WTC11 (cell line): ENCODE measurements at regions not wholly inside any gene's neighbourhood (a gene's known extent, or its start where the extent isn't known, plus 50 kb on each side); places are given as distances from the start of the nearest gene placed in this dataset.

Experiments
- ATAC-seq: fragments of 200-7000 bp; cut with Tn5 transposase; 2 replicates; pipeline ENCODE4 v1.10.0; 2021; ENCODE audit warnings: mild to moderate bottlenecking, moderate library complexity
- CTCF ChIA-PET: fragments of 300-600 bp; sonication (Branson Sonifier 250); formaldehyde crosslinking; loops from one replicate; lab custom pipeline; 2021; ENCODE audit warnings: antibody characterized with exemption; lab: Charles Lee
- POLR2A ChIA-PET: fragments of 350-600 bp; sonication (Branson Sonifier 250); formaldehyde crosslinking; loops from one replicate; lab custom pipeline; 2021; ENCODE audit warnings: antibody characterized with exemption; lab: Charles Lee
- DNase-seq: peaks from one replicate; pipeline ENCODE4 v3.0.0; 2021; ENCODE audit warnings: low spot score
- H3K27ac Mint-ChIP-seq: 2 replicates; pipeline ENCODE4 v1.8.0; 2021; ENCODE audit warnings: mixed read lengths
- H3K27me3 Mint-ChIP-seq: 2 replicates; pipeline ENCODE4 v1.8.0; 2021; ENCODE audit warnings: low read depth, mild to moderate bottlenecking, moderate library complexity, mixed read lengths
- H3K36me3 Mint-ChIP-seq: 2 replicates; pipeline ENCODE4 v1.8.0; 2021; ENCODE audit warnings: mixed read lengths
- H3K4me1 Mint-ChIP-seq: 2 replicates; pipeline ENCODE4 v1.8.0; 2022; ENCODE audit warnings: mixed read lengths
- H3K4me3 Mint-ChIP-seq: 2 replicates; pipeline ENCODE4 v1.8.0; 2021; ENCODE audit warnings: mild to moderate bottlenecking, moderate library complexity, mixed read lengths
- H3K9me3 Mint-ChIP-seq: 2 replicates; pipeline ENCODE4 v1.8.0; 2021; ENCODE audit warnings: mixed read lengths
- ESRRA ChIP-seq: sonication (generic); formaldehyde crosslinking; IDR thresholded peaks from 2 replicates; pipeline ENCODE4 v1.8.1; 2022; ENCODE audit warnings: mild to moderate bottlenecking, missing genetic modification reagents, borderline replicate concordance
- GRHL2 ChIP-seq: fragments of 250-450 bp; sonication (Bioruptor Pico); IDR thresholded peaks from 2 replicates; pipeline ENCODE4 v1.8.0; 2022; ENCODE audit warnings: mild to moderate bottlenecking, moderate library complexity; ENCODE audit not compliant: insufficient replicate concordance, severe bottlenecking
- GTF2I ChIP-seq: fragments of 250-450 bp; sonication (Bioruptor Pico); conservative IDR thresholded peaks from 2 replicates; pipeline ENCODE4 v1.4.0; 2021; ENCODE audit warnings: mild to moderate bottlenecking
- HMGA2 ChIP-seq: fragments of 250-450 bp; sonication (Bioruptor Pico); IDR thresholded peaks from 2 replicates; pipeline ENCODE4 v1.4.0; 2021; ENCODE audit warnings: mild to moderate bottlenecking, moderate library complexity
- NR2C2 ChIP-seq: sonication (generic); formaldehyde crosslinking; IDR thresholded peaks from 2 replicates; pipeline ENCODE4 v1.8.0; 2022; ENCODE audit warnings: mild to moderate bottlenecking, missing genetic modification reagents
- OVOL2 ChIP-seq: fragments of 250-450 bp; sonication (Bioruptor Pico); IDR thresholded peaks from 2 replicates; pipeline ENCODE4 v1.9.0; 2021; ENCODE audit warnings: mild to moderate bottlenecking, borderline replicate concordance
- RORB ChIP-seq: fragments of 250-450 bp; sonication (Bioruptor Pico); IDR thresholded peaks from 2 replicates; pipeline ENCODE4 v1.9.0; 2021; ENCODE audit warnings: mild to moderate bottlenecking
- SMAD3 ChIP-seq: sonication (generic); formaldehyde crosslinking; IDR thresholded peaks from 2 replicates; pipeline ENCODE4 v1.8.0; 2022; ENCODE audit warnings: missing genetic modification reagents, mild to moderate bottlenecking, borderline replicate concordance
- ZNF138 ChIP-seq: sonication (generic); formaldehyde crosslinking; conservative IDR thresholded peaks from 2 replicates; pipeline ENCODE4 v1.8.1; 2022; ENCODE audit warnings: mild to moderate bottlenecking, moderate library complexity, missing genetic modification reagents
- ZNF232 ChIP-seq: sonication (generic); formaldehyde crosslinking; IDR thresholded peaks from 2 replicates; pipeline ENCODE4 v1.8.0; 2022; ENCODE audit warnings: mild to moderate bottlenecking, missing genetic modification reagents
- ZNF263 ChIP-seq: sonication (generic); formaldehyde crosslinking; IDR thresholded peaks from 2 replicates; pipeline ENCODE4 v1.8.1; 2022; ENCODE audit warnings: low read depth, mild to moderate bottlenecking, moderate library complexity, missing genetic modification reagents
- ZNF281 ChIP-seq: sonication (generic); formaldehyde crosslinking; IDR thresholded peaks from 2 replicates; pipeline ENCODE4 v1.8.0; 2023; ENCODE audit warnings: mild to moderate bottlenecking, missing genetic modification reagents
- ZNF317 ChIP-seq: sonication (generic); formaldehyde crosslinking; IDR thresholded peaks from 2 replicates; pipeline ENCODE4 v1.8.1; 2023; ENCODE audit warnings: low read depth, mild to moderate bottlenecking, moderate library complexity, missing genetic modification reagents, borderline replicate concordance
- ZNF423 ChIP-seq: fragments of 250-450 bp; sonication (Bioruptor Pico); IDR thresholded peaks from 2 replicates; pipeline ENCODE4 v2.1.2; 2022; ENCODE audit warnings: mild to moderate bottlenecking, moderate library complexity
- ZNF425 ChIP-seq: fragments of 250-450 bp; sonication (Bioruptor Pico); conservative IDR thresholded peaks from 2 replicates; pipeline ENCODE4 v1.9.0; 2021; ENCODE audit warnings: mild to moderate bottlenecking
- ZNF671 ChIP-seq: fragments of 250-450 bp; sonication (Bioruptor Pico); IDR thresholded peaks from 2 replicates; pipeline ENCODE4 v1.8.0; 2021; ENCODE audit warnings: mild to moderate bottlenecking
- ZSCAN18 ChIP-seq: fragments of 250-450 bp; sonication (Bioruptor Pico); IDR thresholded peaks from 2 replicates; pipeline ENCODE4 v2.1.2; 2022; ENCODE audit warnings: mild to moderate bottlenecking, moderate library complexity
- TF ChIP-seq, protein P1 (sequence below): sonication (generic); formaldehyde crosslinking; IDR thresholded peaks from 2 replicates; pipeline ENCODE4 v1.8.1; 2023; ENCODE audit warnings: mild to moderate bottlenecking, missing genetic modification reagents, moderate library complexity
- TF ChIP-seq, protein P2 (sequence below): fragments of 250-450 bp; sonication (Bioruptor Pico); IDR thresholded peaks from 2 replicates; pipeline ENCODE4 v1.9.0; 2021; ENCODE audit warnings: mild to moderate bottlenecking

DNA sequence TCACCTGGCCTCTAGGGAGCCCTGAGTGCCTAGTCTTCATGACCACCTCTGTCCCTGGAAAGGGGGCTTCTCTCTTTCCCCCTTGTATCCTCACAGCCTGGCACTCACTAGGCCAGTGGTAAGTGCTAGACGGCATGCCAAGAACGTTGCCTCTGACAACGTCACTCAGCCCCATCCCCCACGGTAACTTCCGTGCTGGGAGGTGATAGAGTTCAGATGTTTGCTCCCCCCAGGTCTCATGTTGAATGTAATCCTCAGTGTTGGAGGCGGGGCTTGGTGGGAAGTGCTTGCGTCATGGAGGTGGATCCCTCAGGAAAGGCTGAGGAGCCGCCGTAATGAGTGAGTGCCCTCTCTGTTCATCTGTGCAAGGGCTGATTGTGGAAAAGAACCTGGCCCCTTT is 343.3 kb upstream of the MKI67 start:
- POLR2A ChIA-PET = no interaction called here

GRCh38 chr10:128470321-128470965 is 344.2 kb upstream of the MKI67 start:
- Mint-ChIP-seq H3K4me1 (no peaks in the 10 kb centered on the region), H3K4me3 (no peak overlapping the region), H3K27ac (no peak overlapping the region), H3K36me3 (no peaks in the 10 kb centered on the region), H3K9me3 (peaks cover 6% of the 10 kb centered on the region), H3K27me3 (no peaks in the 10 kb centered on the region)
- ATAC-seq = no peak
- POLR2A ChIA-PET = no interaction called here
- CTCF ChIA-PET = no interaction called here
- no peak for DNase-seq
- TF ChIP-seq GTF2I (CRISPR knock-in tag) (no peak), RORB (CRISPR knock-in tag) (no peak), ZNF232 (CRISPR knock-in tag) (no peak), ZNF425 (no peak), SMAD3 (CRISPR knock-in tag) (no peak), HMGA2 (CRISPR knock-in tag) (no peak), GRHL2 (CRISPR knock-in tag) (no peak), ZNF281 (no peak), OVOL2 (no peak), ZNF138 (CRISPR knock-in tag) (no peak), ZSCAN18 (CRISPR knock-in tag) (no peak), ESRRA (CRISPR knock-in tag) (no peak)

More for the DNA sequence above, 343.3 kb upstream of the MKI67 start:
- H3K27me3 Mint-ChIP-seq = peaks cover 2% of the 10 kb centered on the region; the same call in 1 of the 2 replicates
- no peak overlapping the region for H3K27ac Mint-ChIP-seq
- DNase-seq (no peak), ATAC-seq (no peak)
- H3K4me3 Mint-ChIP-seq = no peak overlapping the region
- no peak for TF ChIP-seq ZNF423
- TF ChIP-seq, protein P1, sequence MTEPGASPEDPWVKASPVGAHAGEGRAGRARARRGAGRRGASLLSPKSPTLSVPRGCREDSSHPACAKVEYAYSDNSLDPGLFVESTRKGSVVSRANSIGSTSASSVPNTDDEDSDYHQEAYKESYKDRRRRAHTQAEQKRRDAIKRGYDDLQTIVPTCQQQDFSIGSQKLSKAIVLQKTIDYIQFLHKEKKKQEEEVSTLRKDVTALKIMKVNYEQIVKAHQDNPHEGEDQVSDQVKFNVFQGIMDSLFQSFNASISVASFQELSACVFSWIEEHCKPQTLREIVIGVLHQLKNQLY = no peak
- no peak for TF ChIP-seq ZNF671
- TF ChIP-seq, protein P2, sequence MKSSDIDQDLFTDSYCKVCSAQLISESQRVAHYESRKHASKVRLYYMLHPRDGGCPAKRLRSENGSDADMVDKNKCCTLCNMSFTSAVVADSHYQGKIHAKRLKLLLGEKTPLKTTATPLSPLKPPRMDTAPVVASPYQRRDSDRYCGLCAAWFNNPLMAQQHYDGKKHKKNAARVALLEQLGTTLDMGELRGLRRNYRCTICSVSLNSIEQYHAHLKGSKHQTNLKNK (CRISPR knock-in tag) = no peak
- no peak for TF ChIP-seq NR2C2 (CRISPR knock-in tag)
- TF ChIP-seq ZNF317 (CRISPR knock-in tag) = no peak
- TF ChIP-seq ZNF281 = no peak
- no peak for TF ChIP-seq ZNF263
- no peaks in the 10 kb centered on the region for H3K36me3 Mint-ChIP-seq
- no peaks in the 10 kb centered on the region for H3K4me1 Mint-ChIP-seq
- H3K9me3 Mint-ChIP-seq = peaks cover 10% of the 10 kb centered on the region
- CTCF ChIA-PET = no interaction called here
